ENCODE measurements at regions not wholly inside any gene's neighbourhood (a gene's known extent, or its start where the extent isn't known, plus 50 kb on each side); places are given as distances from the start of the nearest gene placed in this dataset.

DNA sequence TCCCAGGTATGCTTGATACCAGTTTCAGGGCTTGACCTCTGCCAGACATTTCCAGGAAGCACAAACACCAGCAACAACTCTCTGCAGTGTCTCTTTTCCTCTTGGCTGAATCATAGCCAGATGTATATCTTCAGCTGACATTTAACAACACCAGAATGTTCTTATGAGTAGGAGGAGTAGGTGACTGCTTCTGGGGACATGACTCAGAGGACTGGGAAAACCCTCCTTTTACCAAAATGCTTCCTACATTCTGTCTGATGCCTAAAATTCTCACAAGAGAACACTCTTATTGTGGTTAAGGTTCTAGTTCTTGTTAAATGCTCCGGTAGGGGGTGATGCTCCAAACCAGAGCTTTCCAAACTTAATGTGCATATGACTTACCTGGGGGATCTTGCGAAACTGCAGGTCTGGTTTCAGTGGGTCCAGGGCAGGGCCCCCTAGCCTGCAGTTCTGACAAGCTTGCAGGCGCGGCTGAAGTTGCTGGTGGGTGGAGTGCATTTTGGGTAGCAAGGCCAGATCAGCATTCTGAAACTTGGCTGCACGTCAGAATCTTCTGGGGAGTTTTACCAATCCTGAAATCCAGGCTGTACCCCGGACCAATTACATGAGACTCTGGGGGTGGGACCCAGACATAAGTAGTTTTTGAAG is 329.3 kb upstream of the RPS6KA3 start:
- peak; percentile 34 for DNase-seq

DNA sequence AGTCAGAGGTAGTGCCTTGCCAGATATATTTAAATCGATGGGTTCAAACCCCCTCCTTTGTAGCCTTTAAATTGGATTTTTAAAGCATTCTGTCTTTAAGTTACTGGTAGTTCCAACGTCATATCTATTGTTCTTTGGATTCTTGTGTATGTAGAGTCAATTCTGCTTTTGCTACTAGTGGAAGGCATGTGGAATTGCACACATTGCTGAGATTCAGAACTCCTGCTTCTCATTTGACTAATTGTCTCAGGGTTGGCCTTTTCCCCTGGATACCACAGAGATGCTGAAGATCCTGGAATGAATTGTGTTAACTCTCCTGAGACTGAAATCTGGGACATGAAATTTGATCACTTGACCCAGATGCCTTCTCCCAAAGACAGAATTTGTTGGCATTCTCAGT is 328.3 kb upstream of the RPS6KA3 start:
- DNase-seq, result no peak

DNA sequence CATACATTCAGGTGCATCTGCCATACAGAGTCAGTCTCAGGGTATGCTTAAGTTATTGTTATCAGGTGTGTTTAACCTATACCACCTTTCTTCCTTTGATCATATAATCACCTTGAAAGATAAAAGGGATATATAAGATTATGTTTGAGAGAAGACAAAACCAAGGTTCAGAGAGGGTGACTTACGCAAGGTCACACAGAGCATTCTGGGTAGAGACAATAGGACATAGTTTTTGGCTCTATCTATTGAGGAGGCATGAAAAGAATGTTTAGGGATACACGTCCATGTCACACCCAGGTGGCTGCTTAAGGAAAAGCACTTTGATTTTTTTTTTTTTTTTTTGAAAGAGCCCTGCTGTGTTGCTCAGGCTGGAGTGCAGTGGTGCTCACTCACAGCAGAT is 327.1 kb upstream of the RPS6KA3 start:
- DNase-seq, result no peak

DNA sequence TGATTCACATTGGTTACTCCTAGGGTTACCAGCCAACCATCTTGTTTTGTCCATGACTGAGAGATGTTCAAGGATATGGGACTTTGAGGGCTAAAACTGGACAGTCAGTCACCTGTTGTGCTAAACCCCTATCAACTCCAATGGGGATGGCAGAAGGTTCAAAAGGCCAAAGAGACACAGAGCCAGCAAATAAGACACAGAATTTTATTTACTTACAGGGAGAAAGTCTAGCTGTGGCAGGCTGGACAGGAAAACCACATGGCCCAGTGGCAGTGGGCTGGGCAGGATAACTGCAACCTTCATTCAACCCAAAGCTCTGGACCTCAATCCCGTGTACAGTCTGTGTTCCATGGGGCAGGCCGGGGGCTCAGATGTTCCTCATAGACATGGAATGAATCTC is 326.7 kb upstream of the RPS6KA3 start:
- DNase-seq, result no peak

DNA sequence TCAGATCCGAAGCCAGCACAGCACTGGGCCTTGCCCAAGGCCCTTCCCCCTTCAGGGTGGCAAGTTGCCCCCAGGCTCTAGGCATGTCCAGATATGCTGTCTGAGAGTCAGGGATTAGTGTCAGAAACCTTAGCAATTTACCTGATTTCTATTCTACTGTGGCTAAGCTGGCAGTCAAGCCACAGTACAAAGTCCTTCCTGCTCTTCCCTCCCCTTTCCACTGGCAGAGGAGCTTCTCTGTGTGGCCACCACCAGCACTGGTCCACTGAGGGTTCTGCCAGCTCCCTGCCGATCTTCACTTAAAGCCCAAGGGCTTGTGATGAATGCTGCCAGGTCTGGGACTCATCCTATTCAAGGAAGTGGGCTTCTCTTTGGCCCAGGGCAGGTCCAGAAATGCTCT is 324.5 kb upstream of the RPS6KA3 start:
- no peak for DNase-seq

DNA sequence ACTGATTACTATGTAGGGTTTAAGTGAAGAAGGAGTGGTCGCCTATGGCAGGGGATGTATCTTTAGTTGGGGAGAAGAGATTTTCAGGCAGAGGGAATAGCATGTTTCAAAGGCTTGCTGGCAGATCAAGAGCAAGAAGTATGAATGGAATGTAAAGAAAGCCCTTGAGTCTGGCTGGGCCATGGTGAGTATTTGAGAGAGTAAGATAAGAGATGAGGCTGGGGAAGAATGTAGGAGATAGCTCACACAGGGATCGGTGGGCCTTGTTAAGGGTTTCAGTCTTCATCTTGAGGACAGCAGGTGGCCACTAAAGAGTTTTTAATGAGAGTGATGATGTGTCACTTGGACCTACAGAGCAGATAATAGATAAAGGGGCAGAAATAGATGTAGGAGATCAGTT is 319.1 kb upstream of the RPS6KA3 start:
- DNase-seq, result no peak

DNA sequence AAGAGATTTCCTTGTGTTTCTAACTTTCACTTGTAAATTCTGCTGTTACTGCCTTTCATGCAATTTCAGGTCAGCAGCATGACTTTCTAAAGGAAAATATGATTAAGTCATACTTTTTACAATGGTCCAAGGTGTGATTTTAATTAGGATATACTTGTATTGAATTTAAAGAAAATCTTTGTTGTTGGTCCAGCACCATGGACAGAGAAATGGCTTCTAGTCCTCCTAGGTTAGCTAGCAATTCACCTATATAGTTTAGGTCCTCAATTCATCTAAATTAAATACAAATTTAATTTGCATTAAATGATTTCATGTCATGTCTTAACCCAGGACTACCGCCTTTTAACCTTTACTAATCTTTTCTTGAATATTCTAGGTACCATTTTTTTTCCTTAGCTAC is 304.9 kb upstream of the RPS6KA3 start:
- DNase-seq, result no peak

DNA sequence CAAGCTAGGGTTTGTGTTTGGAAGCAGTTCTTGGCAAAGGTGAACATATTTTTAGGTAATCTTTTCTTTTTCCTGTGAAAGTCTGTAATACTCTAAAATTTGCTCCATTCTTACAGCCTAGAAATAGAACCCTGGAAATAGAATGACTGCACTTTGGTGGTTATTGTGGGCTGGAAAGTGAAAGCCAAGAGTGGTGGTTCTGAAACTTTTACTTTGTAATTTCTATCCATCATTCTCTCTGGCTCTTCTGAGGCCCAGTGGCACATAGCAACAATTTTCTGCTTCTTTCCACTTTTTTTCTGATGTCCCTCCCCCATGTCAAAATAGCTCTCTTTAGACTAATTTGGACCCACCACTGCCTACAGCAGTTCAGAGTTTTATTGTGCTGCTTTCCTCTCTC is 300.4 kb upstream of the RPS6KA3 start:
- no peak for DNase-seq

DNA sequence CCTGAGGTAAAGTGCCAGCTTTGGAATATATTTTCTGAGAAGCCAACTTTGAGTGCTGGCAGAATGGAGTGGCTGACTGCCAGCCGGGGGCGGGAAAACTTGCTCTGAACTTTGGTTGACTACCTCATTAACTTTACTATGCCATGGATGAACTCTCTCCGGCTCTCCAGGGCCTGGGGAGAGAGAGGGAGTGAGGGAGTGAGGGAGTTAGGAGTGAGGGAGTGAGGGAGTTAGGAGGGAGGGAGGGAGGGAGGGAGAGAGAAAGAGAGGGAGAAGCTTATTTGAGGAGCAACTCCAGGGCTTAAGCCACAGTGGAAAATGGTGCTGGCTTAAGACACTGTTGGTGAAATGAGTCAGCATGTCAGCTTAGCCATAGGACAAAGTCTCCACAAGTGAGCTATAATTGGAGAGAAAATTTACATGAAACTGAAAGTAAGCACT is 280.9 kb upstream of the RPS6KA3 start:
- no peak for DNase-seq

DNA sequence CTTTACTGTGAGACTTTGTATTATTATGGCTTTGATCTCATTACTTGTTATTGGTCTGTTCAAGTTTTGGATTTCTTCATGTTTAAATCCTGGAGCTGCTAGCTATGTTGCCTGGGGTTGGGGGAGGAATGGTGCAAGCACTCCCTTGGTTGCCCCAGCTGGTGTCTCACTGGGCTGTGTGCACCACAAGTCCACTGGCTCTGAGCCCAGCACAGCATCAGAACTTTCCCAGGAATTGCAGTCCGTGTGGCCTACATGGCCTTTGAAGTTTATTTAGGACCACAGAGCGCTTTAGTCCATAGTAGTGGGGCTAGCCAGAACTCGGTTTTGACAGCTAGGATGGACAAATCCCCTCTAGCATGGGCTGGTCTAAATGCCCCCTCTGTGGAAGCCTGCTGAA is 278.8 kb upstream of the RPS6KA3 start:
- no peak for DNase-seq

DNA sequence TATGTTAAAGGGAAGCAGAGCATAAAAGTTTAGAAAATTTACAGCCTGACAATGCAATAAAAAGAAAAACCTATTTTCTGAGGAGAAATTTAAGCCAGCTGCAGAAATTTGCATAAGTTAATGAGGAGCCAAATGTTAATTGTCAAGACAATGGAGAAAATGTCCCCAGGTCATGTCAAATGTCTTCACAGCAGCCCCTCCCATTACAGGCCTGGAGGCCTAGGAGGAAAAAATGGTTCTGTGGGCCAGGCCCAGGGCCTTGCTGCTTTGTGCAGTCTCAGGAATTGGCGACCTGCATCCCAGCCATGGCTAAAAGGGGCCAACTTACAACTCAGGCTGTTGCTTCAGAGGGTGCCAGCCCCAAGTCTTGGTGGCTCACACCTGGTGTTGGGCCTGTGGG is 275.4 kb upstream of the RPS6KA3 start:
- no peak for DNase-seq

DNA sequence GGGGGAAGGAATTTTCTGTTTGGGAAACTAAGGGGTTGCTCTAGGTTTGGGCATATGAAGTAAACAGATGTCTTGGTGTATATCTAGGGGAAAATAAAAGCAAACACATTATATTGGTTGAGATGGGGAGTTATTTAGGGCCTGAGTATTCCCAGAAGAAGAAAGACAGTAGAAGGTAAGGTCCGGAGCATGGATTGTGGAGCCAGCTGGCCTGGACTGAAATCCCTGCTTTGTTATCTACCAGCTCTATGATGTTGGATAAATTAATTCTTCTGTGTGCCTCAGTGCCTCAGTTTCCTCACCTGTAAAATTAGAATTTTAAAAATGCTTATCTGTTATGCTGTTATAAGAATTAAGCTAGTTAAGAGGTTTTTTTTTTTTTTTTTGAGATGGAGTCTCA is 272.3 kb upstream of the RPS6KA3 start:
- DNase-seq, result no peak

DNA sequence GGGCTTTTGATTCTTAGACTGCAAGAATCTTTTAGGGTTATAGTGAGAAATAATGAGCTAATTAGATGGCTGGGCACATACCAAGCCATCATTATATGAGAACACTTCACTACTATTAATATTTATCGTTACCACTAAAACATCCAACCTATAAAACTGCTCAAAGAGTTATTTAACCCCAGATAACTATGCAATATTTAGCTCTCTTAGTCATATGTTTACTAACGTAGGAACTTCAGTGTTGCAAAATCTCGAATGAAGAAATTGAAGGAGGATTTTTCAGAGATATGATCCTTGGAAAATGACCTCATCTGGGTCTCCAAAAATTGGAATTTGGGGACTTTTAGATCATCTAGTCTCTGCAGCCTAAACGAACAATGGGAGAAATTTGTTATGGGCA is 265.0 kb upstream of the RPS6KA3 start:
- DNase-seq, result no peak

DNA sequence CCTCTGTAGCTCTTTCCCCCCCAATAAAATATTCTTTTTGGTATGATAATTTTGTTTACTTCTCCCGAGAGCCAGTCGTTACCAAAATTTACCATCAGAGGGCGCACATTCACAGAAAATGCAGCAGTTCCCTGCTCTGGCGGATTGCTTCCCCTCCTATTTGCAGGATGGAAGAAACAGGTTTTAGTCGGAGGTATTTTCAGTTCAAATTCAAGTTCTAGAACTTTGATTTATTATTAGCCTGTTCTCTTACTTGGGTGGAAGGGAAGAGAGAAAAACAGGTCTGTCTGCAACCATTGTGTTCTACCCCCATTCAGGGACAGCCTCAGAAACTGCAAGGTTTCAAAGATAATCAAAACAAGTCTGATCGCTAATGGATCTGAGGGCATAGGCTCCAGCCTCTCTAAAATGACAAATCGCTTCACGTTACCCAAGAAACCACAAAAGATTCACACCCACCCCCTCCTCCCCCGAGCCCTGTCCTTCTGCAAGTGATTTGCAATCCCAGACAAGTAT is 263.8 kb upstream of the RPS6KA3 start:
- DNase-seq, result no peak

DNA sequence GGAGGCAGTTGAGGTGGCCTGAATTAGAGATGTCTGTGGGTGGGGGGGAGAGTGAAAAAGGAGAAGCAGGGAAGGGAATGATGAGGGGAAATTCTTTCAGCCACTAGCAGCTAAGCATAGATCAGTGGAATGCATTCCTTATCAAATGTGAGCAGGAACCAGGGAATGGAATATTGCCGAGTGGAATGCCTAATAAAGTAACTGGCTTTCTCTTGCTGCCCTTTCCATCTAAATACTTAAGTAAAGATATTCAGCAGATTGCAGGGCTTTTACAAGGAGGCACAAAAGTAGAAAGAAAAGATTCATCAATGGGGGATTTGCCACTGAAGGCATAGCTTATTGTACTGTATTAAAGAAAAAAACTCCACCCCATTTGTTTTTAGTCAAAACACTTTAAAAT is 263.0 kb upstream of the RPS6KA3 start:
- no peak for DNase-seq

DNA sequence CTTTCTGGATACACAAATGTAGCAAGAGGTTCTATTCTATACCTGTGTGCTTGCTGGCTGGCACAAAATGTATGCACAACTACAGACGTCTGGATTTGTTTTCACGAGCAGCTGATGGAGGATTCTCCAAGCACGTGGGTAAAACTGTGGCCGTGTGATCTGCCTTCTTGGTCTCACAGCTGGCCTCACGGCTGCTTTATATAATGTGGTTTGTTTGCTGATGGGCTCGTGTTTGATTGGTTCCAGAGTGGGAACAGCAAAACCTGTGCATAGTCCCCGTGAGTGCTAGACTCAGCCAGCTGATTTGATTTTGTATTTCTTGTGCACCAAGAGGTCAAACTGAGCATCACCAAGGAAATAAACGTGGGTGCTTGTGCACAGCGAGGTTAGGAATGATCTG is 262.6 kb upstream of the RPS6KA3 start:
- DNase-seq, result no peak

DNA sequence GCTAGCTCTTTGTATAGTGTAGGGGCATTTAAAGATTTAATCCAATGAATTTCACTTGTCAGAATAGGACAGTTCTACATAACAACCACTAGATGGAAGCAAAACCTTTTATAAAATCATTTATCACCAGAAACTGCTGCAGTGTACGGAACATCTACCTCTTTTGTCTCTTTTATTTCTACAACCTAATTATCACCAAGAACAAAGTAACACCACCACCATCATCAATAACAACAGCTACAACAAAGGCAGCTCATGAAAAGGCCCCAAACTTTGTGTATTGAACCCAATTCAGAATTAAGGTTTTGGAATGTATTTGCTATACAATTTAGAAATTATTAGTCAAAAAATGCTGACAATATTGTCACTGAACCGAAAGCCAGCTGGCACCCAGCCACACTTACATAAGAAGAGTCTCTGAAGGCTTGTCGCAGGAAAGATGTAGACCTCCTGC is 260.9 kb upstream of the RPS6KA3 start:
- no peak for DNase-seq

DNA sequence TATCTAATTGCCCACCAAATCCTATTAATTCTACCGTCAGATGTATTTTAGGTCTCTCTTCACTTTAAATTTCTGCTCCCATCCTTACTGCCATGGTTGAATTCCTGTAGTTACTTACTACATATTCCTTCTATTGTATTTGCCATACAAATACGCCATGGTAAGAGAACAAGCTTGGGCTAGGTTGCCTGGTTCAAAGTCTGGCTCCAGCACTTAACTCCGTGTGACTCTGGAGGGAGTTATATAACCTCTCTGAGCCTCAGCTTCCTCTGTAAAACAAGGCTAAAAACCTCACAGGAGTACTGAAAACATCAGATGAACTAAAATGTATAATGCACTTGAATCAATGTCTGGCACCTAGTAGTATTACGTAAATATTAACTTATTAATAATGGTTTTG is 260.3 kb upstream of the RPS6KA3 start:
- DNase-seq, result no peak

DNA sequence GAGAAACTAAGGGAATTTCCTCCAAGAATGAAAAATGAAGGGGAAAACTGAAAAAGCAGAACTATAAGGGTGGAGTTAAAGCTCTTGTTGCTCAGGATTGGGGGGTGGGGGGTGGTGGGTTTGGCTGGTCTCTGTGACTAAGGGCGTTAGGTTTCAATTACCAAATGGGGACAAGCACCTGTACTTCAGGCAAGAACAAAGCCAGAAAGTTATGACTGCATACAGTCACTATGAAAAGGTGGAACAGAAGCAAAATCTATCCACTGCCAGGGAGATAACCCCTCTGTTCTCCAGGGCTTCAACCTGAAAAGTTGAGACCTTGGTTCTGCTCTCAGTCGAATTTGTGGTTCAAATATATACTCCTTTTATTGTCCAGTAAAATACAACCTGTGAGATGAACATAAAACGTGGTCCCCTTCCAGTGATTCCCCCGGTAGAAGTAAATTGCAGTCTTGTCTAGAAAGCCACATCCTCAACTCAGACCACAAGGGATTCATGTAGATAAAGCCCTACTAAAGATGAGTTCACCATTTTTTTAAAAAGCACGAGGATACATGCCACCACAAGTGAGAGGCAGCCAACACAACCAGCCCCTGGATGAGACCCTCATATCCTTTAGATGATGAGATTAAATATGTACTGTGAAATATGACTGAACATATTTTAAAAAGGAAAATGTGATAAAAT is 257.1 kb upstream of the RPS6KA3 start:
- DNase-seq, result no peak

DNA sequence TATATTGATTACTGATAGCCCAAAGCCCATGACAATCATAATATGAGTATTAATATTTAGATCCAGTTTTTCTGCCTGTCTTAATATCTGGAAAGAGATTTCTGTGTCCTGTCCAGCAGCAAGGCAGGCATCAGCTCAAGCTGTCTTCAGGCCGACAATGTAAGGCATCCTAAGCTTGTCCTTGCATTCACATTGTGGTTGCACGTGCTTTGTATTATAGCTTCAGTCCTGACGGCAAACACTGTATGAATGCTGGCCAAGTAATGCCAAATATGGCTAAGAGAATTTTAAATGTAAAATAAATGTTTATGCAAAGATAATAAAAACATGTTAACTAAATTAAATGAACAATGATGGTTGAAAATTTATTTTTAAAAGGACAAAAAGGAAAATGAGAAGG is 255.7 kb upstream of the RPS6KA3 start:
- no peak for DNase-seq

DNA sequence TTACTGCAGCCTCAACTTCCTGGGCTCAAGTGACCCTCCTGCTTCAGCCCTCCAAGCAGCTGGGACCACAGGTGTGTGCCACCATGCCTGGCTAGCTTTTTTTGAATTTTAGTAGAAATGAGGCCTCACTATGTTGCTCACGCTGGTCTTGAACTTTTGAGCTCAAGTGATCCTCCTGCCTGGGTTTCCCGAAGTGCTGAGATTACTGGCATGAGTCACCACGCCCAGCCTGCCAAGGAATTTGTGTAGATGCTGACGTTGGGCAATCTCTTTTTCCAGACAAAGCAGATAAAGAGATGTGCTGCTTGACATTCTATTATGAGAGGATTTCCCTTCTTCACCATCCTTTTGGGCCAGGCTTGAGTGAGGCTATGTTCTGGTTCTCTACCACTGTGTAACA is 254.5 kb upstream of the RPS6KA3 start:
- no peak for DNase-seq

DNA sequence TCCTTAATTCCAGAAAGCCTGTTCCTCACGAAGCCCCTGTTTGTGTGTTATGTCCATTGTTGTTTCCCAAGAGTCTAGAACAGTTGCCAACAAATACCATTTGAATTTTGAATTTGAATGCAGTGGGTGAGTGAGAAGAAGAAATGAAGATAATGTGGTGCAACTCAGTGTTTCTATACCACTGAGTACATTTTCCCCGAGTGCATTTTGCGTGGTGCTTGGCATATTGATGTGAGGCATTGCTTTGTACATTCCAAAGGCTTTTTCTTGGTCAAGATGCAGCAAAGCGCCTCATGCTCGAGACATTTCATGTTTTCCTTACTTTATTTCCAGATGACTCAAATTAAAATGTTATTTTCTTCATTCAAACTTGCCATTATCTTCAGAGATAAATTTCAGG is 253.1 kb upstream of the RPS6KA3 start:
- DNase-seq, result no peak

DNA sequence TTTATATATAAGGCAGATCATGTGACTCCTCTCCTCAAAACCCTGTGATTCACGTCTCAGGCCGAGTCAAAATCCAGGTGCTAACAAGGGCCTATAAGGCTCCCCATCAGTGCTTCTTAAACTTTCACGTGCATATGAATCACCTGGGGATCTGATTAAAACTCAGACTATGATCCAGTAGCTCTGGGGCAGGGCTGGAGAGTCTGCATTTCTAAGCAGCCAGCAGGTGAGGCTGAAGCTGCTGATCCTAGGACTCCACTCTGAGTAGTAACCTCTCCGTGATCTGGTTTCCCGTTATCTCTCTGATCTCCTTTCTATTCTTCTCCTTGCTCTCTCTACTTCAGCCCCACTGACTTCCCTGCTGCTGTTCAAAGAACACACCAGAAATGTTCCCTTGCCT is 252.4 kb upstream of the RPS6KA3 start:
- DNase-seq, result no peak

DNA sequence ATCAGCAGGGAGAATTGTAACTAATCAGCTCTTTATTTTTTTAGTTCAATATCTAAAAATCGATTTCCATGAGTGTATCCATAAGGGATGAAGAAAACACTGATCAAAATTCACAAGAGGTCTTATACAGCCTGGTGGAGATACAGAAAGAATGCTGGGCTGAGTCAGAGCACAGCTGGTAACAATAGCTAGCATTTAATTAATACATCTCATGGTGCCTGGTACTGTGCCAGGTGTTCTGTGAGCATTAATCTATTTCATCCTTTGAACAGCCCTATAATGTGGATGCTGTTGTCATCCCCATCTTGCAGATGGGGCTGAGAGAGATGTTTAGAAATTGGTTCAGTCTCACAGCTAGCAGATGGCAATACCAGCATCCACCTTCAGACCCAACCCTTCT is 250.9 kb upstream of the RPS6KA3 start:
- no peak for DNase-seq

Measured in NK-92 treated with Interleukin-12 subunit alpha and Interleukin-12 subunit beta, amount 100 ng/mL, for 24 hours (cell line).